GM21737 (cell line): ENCODE measurements at regions not wholly inside any gene's neighbourhood (a gene's known extent, or its start where the extent isn't known, plus 50 kb on each side); places are given as distances from the start of the nearest gene placed in this dataset.

Experiments
- ATAC-seq: cut with Tn5 transposase; IDR thresholded peaks from one replicate; pipeline ENCODE4 v1.9.1; 2021; ENCODE audit warnings: mild to moderate bottlenecking, moderate library complexity; ENCODE audit not compliant: unreplicated experiment

- no peak for ATAC-seq
Observed at GRCh38 chr9:113646946-113647914, 183.7 kb downstream of the RGS3 start.

GRCh38 chr9:113648048-113648447 is 184.5 kb downstream of the RGS3 start:
- no peak for ATAC-seq

DNA sequence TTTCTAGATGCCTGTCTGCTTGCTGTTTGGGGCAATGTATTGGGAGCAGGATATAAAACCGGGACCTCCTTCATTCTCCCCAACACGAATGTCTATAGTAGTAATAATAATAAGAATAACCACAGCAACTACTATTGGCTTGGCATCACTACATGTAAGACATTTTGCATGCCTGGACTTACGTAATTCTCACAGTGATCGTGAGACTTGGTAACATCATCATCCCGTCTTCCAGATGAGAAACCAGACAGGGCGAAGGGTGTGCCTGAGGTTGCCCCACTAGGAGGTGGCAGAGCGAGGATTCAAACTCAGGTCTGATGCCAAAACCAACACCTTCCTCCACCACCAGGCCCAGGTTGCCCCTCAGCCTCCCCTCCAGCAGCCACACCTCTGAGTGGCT is 185.1 kb downstream of the RGS3 start:
- no peak for ATAC-seq

DNA sequence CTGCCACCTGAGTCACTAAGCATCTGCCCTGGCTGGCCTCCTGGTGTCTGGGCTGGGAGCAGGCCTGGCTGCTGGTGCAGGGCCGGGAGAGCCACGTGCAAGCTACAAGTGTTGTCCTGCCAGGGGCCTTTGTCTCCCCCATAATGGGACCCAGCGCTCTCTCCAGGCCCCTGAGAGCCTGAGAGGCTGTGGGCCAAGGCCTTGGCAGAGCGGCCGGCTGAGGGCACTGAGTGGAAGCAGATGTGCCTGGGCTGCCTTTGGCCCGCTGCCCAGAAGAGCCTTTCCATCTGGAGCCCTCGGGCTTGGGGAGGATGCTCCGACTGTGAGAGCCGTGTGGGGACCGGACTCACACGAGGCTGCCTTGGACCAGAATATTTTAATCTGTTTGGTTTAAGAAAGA is 185.5 kb downstream of the RGS3 start:
- ATAC-seq = no peak

DNA sequence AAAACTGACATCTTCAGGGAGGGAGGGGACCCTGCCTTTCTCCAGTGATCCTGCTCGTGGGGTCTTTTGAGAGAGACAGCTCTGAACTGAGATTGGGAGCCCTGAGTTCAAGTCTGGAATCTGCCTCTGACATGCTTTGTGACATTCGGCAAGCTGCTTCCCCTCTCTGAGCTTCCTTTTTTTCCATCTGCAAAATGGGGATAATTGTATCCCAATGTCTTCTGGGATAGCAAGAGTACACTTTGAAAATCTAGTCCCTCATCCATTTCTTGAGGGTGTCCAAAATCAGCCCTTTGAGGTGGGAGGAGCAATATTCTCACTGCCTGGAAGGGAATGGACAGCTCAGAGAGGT is 186.3 kb downstream of the RGS3 start:
- no peak for ATAC-seq

- no peak for ATAC-seq
Observed at GRCh38 chr9:113650207-113651131, 186.9 kb downstream of the RGS3 start.

GRCh38 chr9:113651896-113652295 is 188.4 kb downstream of the RGS3 start:
- ATAC-seq = no peak

GRCh38 chr9:113652355-113653152 is 189.0 kb downstream of the RGS3 start:
- ATAC-seq = no peak

DNA sequence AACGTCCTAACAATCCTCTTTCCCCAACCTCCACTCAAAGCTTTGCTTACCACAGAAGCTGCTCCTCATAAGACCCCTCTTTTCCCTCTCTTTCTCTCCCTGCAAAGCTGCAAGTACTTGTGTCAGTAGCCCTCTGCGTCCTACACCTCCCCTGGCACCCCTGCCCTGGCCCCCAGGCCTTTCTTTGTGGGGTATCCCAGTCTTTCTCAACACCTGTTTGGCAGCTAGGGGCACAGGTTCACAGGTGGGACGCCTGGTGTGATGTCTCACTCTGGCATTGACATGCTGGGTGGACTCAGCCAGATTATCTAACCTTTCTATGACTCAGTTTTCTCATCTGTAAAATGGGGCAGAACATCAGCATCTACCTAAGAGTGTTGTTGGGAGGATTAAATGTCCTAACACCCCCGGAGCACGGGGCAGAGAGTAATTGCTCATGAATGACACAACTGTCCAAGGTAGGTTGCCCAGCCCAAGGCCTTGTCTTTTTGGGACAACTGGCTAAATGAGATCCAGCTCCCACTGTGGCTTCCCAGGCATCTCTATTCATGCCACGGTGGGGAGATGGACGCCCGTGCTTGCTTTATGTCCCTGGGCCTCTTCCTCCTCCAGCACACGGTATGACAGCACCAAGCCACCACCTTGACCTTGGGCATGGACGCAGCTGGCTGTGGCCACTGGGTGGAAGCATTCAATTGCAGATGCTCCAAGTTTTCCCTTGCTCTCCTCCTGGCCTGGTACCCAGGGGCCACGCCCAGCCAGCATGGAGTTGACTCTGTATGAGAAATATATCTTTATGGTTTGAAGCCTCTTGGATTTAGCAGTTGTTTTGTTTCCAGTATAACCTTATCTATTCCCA is 190.4 kb downstream of the RGS3 start:
- no peak for ATAC-seq

DNA sequence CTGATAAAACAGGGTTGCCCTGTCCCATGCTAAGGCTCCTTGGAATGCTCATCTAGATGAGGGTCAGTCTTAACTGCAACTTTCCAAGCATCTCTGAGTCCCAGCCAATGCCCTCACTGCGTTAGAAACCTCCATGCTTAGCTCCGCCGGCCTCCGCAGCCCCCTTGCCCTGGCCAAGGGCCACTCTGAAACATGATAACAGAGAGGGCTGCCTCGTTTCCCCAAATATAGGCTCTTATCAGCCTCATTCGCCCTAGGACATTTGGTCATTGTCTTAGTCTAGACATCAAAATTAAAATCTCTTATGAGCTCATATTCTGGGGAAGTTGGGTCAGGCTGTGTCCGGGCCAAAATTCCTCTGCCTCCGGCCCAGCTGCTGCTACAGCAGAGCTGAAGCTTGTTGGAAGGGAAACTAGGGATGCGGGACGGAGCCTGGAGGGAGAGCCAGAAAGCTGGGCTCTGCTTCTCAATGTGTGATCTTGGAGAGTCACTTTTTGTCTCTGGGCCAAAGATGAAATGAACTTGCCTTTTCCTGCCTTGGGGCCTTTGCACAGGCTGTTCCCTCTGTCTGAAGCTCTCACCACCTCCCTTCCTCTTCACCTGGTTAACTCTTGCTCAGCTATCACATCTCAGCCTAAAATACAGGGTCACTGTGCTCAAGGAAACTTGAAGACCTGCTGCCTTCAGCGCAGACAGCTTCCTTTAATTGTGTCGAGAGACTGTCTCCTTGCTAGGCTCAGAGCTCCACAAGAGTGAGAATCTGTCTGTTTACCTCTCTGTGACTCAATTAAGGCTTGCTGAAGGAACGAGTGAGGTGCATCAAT is 191.3 kb downstream of the RGS3 start:
- no peak for ATAC-seq

DNA sequence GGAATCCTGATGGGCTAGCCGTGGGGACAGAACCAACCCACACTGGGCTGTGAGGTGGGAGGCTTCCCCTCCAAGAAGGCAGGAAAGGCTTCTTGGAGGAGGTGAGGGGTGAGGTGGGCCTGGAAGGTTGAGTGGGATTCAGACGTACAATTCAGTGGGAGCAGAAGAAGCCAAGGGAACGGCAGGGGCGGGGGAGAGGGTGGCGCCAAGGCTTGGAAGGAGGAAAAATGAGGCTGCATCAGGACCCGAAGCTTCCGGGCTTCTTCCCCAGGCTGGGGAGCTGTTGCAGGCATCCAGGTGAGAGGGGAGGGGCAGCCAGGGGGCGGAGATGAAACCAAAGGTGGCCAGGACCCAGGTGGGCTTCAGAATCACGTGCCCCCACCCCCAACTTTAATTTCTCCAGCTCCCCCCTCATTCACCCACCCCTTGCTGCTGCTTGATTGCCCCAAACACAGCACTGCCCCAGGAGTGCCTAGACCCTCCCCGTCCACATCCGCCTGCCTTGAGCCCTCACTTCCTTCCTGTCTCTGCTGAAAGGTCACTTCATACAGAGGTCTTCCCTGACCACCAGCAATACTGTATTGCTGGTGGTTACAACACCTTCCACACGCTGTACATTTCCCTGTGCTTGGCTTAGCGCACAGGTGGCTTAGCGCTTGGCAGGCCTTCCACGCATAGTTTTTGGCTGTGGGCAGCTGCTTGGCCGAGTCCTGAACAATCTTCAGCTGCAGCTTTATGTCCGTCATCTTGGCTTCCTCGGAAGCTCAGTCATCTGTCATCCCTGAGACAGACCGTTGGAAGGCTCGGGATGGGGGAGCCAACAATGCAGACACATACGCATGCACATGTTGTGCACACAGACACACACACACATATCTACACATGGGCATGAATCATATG is 193.5 kb downstream of the RGS3 start:
- no peak for ATAC-seq

- ATAC-seq = peak; percentile 73
Observed at GRCh38 chr9:113657765-113658544, 194.4 kb downstream of the RGS3 start.

DNA sequence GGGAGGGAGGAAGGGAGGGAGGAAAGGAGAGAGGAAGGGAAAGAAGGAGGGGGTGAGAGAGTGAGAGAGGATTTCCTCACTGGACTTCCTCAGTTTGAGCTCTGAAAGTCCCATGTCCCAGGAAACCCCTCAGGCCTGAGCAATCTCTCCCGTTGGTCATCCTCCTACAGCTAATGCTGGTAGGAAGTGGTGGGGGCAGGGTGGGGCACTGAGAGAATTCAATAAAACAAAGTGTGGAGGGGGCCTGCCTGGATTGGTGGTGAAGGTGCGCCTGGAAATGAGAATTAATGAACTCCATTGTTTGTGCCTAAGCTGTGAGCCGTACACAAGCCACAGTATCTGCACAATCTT is 195.0 kb downstream of the RGS3 start:
- no peak for ATAC-seq

DNA sequence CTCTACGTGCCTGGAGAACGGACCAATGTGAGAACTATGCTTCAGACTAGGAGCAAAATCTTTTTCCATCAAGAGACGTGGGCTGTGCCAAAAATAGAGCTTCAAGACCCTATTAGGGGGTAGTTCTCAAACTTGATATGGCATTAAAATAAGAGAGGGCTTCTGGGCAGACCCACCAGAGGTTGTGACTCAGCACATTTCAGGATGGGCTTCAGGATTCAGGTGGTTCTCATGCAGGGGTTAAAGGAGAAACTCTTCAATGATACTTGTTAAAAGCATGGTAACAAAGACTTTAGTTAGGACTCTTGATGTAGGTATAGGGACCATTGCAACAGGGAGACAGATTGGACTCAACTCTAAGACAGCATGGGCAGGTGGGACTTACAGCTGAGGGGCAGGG is 195.5 kb downstream of the RGS3 start:
- ATAC-seq = no peak

DNA sequence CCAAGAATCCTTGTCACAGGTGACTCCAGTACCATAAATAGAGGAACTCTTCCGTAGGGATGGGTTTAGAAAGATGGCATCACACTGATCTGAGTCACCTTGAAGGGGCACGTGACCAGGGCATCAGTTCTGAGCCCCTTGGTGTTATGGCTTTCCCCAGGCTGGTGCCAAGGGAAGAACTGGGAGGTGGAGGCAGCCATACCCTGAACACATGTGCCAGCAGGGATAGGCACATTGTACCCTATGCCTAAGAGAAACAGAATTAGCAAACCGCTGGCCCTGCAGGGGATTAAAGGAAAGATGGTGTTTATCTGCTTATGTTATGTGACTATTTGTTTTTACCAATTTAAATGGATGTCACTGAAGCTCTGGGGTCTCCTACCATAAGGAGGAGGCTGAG is 196.2 kb downstream of the RGS3 start:
- no peak for ATAC-seq

- ATAC-seq = no peak
Observed at GRCh38 chr9:113660196-113660595, 196.7 kb downstream of the RGS3 start.

DNA sequence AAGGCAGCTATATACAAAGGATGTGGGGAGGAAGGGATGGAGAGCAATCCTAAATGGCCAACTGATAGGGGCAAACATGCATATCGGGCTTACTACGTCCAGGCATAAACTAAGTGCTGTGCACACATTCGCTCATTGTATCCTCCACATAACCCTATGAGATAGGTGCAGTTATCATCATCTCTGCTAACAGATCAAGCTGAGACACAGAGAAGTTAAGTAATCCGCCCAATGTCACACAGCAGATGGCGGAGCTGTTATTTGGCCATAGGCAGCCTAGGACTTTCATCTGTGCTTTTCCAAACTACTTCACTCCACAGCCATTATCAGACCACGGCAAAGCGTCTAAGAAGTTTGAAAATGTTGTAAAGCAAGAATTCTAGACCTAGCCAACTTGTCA is 197.5 kb downstream of the RGS3 start:
- ATAC-seq = no peak
